Activated T-helper 1 cell treated with Interleukin-2 at 50 U/mL for 16 hours (primary cell): ENCODE measurements at regions not wholly inside any gene's neighbourhood (a gene's known extent, or its start where the extent isn't known, plus 50 kb on each side); places are given as distances from the start of the nearest gene placed in this dataset.
"Not testable (repeated sequence)": the region's sequence is repeated elsewhere in the genome, so short reads cannot be mapped to it uniquely, and the experiment has no call there.

Experiments
- DNase-seq: peaks from one replicate; pipeline ENCODE4 v3.0.0-alpha.2; 2020; ENCODE audit warnings: low read depth

- DNase-seq, result no peak
Observed at GRCh38 chr1:47491341-47491753, 53.5 kb downstream of the FOXD2 start.

- DNase-seq, result no peak
Observed at GRCh38 chr1:47495176-47495713, 57.4 kb downstream of the FOXD2 start.

- no peak for DNase-seq
Observed at GRCh38 chr1:47498551-47498950, 60.7 kb downstream of the FOXD2 start.

GRCh38 chr1:47501069-47501468, 63.2 kb downstream of the FOXD2 start:
- no peak for DNase-seq

GRCh38 chr1:47502746-47503370, 65.0 kb downstream of the FOXD2 start:
- no peak for DNase-seq

- DNase-seq, result not testable (repeated sequence)
Observed at GRCh38 chr1:47504840-47505239, 67.0 kb downstream of the FOXD2 start.

- DNase-seq, result no peak
Observed at GRCh38 chr1:47505267-47505666, 67.4 kb downstream of the FOXD2 start.

GRCh38 chr1:47506053-47506452, 68.2 kb downstream of the FOXD2 start:
- no peak for DNase-seq

GRCh38 chr1:47507144-47507543, 69.3 kb downstream of the FOXD2 start:
- no peak for DNase-seq

GRCh38 chr1:47507881-47508701, 70.2 kb downstream of the FOXD2 start:
- no peak for DNase-seq

GRCh38 chr1:47508702-47509431, 71.0 kb downstream of the FOXD2 start:
- DNase-seq, result no peak

GRCh38 chr1:47510282-47510811, 72.5 kb downstream of the FOXD2 start:
- no peak for DNase-seq

GRCh38 chr1:47511825-47512224, 74.0 kb downstream of the FOXD2 start:
- no peak for DNase-seq

GRCh38 chr1:47513393-47513792, 75.5 kb downstream of the FOXD2 start:
- no peak for DNase-seq

- DNase-seq, result no peak
Observed at GRCh38 chr1:47514229-47514628, 76.4 kb downstream of the FOXD2 start.

GRCh38 chr1:47515164-47515789, 77.4 kb downstream of the FOXD2 start:
- no peak for DNase-seq

GRCh38 chr1:47517946-47518345, 80.1 kb downstream of the FOXD2 start:
- no peak for DNase-seq

- DNase-seq, result no peak
Observed at GRCh38 chr1:47519491-47519890, 81.6 kb downstream of the FOXD2 start.

- DNase-seq, result no peak
Observed at GRCh38 chr1:47519971-47520370, 82.1 kb downstream of the FOXD2 start.

- DNase-seq, result no peak
Observed at GRCh38 chr1:47521034-47521881, 83.4 kb downstream of the FOXD2 start.
